GM23248 (cell line): ENCODE measurements at regions not wholly inside any gene's neighbourhood (a gene's known extent, or its start where the extent isn't known, plus 50 kb on each side); places are given as distances from the start of the nearest gene placed in this dataset.

Source experiments
- EZH2 ChIP-seq: fragments of 200-600 bp; sonication (generic); IDR thresholded peaks from 2 replicates; pipeline ENCODE4 v1.6.1; 2018; ENCODE audit warnings: antibody characterized with exemption, mild to moderate bottlenecking; ENCODE audit not compliant: insufficient read depth, poor library complexity, severe bottlenecking
- EZH2phosphoT487 ChIP-seq: fragments of 200-600 bp; sonication (generic); IDR thresholded peaks from 2 replicates; pipeline ENCODE4 v1.6.1; 2018; ENCODE audit warnings: antibody characterized with exemption, moderate library complexity, mild to moderate bottlenecking, low read depth; ENCODE audit not compliant: insufficient read depth

- TF ChIP-seq EZH2 = no peak
- TF ChIP-seq EZH2phosphoT487 = no peak
These were observed 142.7 kb upstream of the KYNU start for GRCh38 chr2:142734770-142735169.
